ENCODE measurements at regions not wholly inside any gene's neighbourhood (a gene's known extent, or its start where the extent isn't known, plus 50 kb on each side); places are given as distances from the start of the nearest gene placed in this dataset.
A peak's percentile ranks its signal among the peaks of the same experiment; 100 is the strongest.
"Not testable (repeated sequence)": the region's sequence is repeated elsewhere in the genome, so short reads cannot be mapped to it uniquely, and the experiment has no call there.

DNA sequence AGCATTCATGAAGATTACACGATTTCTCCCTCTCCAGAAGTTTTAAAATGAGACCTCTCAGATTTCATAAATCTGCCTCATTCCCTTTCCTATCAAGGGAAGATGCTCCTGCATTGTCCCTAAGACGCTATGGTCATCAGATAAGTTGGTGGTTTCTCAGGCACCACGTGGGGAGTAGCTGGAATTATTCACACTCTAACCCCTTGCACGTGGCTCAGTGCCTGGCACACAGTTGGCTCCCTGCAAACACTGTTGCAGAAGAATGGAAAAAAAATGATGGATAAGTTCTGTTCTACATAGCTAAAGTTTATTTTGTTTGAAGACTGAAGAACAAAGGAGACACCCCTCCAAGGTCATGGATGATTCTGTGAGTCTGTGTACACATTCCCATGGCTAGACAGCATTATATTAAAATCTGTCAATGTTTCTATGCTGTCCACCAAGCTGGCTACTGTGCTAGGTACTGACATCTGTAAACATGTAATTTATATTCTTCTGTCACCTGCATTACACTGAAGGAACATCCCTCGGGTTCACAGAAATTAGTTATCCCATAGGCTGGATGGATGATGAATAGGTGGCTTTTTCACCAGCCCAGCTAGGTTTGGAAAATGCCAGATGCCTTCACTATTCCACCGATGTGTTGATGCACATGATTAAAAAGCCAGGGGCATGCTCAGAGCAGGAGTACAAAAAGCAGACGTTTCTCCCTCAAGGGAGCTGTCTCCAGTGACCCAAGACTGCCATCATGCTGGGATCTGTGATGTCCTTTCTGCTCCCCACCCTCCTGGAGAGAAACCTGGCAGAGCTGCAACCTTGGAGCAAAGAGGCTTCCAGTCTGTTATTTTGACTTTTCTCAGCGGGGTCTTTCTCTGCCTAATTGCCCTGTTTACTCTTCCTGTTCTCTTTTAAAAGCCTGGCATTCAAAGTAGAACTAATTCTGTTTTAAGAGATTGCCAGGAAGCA, 610.5 kb downstream of the UTRN start:
- no peak for ATAC-seq

DNA sequence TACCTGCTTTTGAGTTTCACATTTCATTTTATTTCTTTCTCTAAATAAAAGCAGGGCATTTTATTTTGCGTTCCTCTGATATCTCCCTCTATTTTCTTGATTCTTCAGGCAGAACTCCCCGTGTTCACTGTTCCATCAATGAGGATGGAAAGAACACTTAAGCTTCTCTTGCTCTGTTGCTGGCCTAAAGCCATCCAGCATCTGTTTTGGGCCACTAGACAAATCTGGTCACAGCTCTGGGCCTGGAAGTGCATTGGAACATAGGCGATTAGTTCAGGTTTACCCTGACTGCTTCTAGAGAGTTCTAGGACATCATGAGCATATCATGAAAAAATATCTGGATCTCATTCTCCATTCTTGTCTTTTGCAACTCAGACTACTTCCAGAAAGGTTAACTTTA, 611.2 kb downstream of the UTRN start:
- ATAC-seq, result no peak

DNA sequence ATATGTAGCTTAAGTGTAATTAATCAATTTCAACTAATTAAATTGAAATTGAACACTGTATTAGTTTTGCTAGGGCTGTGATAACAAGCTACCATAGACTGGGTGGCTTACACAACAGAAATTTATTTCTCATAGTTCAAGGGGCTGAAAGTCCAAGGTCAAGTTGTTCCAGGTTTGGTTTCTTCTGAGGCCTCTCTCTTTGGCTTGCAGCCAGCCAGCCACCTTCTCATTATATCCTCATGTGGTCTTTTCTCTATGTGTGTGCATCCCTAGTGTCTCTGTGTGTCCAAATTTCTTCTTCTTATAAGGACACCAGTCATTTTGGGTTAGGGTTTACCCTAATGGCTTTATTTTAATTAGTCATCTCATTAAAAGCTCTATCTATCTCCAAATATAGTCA, 611.7 kb downstream of the UTRN start:
- ATAC-seq, result no peak

DNA sequence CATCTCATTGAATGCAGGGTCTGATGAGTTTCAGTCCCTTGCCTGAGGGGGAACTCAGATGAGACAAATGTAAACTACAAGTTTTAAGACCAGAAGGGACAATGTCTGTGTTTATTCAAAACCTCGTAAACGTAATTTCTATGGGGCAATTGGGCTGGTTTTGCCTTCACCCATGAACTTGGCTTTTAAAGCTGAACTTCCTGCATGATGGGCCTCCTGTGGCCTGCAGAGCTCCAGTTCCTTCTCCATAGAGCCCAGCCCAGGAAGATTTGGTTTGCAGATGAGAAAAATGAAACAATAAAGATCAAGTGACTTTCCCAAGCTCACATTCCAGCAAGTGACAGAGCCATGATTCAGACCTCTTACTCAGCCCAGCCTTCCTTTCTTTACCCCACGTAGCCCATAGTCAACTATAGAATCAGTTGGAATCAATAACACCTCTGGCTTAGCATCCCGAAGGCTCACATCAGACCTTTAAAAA, 612.3 kb downstream of the UTRN start:
- ATAC-seq, result peak; percentile 70

GRCh38 chr6:144898052-144898689, 613.0 kb downstream of the UTRN start:
- ATAC-seq, result peak; percentile 32

- ATAC-seq, result no peak
Observed at GRCh38 chr6:144898741-144899140, 613.6 kb downstream of the UTRN start.

GRCh38 chr6:144899161-144899560, 614.0 kb downstream of the UTRN start:
- no peak for ATAC-seq

- no peak for ATAC-seq
Observed at GRCh38 chr6:144901412-144901811, 616.3 kb downstream of the UTRN start.

- ATAC-seq, result no peak
Observed at GRCh38 chr6:144908004-144908403, 622.9 kb downstream of the UTRN start.

- ATAC-seq, result no peak
Observed at GRCh38 chr6:144909753-144910285, 624.7 kb downstream of the UTRN start.

DNA sequence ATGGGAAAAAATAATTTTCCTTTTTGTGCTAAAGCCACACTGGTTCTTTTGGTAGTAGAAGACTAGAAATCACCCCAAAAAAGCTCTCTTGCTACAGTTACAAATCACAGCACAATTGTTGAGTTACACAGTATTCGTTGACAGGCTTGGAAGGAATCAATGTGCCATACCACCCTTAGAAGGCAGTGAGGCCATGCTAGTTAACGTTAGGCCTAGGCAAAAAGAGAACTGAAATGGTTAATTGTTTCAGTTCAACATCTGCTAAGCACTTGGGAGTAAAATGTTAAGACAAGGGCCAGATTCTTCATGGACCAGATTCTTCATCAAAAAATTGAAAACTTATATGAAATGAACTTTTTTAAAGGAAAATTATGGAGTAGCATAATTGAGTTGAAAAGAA, 626.2 kb downstream of the UTRN start:
- no peak for ATAC-seq

GRCh38 chr6:144912474-144912873, 627.3 kb downstream of the UTRN start:
- ATAC-seq, result peak; percentile 63

DNA sequence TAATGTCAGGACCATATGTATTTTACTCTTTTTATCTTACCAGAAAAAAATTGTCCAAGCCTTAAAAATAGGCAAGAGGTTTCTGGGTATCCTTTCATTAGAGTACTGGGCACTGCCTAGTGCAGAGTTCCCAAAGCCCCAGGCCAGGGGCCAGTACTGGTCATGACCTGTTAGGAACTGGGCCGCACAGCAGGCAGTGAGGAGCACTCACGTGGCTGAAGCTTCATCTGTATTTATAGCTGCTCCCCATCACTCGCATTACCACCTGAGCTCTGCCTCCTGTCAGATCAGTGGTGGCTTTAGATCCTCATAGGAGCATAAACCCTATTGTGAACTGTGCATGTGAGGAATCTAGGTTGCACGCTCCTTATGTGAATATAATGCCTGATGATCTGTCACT, 632.9 kb downstream of the UTRN start:
- no peak for ATAC-seq

DNA sequence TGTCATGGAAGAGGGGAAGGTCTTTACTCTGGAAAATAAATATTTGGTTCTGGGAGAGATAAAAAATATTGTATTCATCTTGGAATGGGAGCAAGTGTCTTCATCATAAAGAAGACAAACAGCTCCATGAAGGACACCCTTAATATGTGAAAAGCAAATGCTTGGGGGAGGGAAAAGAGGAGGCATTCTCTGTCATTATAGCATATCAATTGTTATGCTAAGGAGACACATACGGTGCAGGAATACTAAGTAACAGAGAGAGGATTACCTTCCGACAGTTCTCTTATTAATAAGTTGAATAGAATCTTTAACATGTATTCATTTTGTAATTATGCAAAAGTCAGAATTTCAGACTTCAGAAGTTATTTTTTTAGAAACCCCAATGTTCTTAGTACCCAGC, 634.4 kb downstream of the UTRN start:
- no peak for ATAC-seq

DNA sequence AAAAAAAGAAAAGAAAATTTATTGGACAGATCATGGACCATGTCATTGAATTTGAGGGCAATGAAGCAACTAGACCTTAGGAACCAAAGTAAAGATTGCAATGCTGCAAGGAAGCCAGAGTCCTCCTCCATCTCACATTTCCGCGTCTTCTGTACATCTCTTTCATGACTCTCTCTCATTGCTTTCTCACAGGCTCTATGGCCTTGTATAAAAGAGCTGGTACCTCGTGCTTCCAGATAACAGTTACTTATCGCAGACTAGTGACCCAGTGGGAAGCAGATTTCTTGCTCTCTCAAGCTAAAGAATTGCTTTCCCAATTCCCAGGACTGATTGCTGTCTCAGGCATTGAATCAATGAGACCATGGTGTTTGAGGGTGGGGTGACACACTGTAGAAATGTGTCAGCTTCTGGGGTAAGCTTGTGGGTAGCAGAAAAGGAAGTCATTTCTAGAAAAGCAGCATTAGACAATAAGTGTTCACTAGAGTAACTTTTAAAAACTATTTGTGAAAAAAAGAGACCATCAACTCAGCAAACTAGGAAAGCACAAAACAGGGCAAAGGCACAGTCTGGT, 635.3 kb downstream of the UTRN start:
- ATAC-seq, result no peak

- no peak for ATAC-seq
Observed at GRCh38 chr6:144921206-144921975, 636.3 kb downstream of the UTRN start.

DNA sequence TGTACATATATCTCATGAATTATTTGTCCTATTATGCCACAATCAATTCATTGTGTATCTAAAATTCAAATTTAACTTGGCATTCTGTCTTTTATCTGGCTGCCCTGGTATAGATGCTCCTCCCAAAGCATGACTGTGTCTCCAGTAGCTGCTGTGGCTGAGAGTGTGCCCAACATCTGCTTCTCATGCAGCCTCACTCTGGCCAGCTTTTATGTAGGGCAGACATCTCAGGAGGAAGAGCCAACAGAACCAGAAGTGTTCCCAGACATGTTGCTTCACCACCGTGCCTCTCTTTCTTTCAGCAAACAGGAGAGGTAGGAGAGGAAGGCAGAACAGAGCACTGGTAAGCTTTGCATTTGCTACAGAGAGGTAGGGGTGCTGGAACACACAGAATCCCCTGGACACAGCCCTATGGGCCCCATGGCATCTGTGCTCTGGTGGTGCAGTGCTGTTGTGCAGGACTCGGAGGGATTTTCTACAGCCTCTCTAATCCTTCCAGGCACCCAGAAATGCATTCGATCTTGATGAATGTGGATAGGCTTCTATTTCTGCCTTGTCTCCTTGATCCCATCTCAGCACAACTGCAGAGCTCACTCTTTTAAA, 637.1 kb downstream of the UTRN start:
- no peak for ATAC-seq

DNA sequence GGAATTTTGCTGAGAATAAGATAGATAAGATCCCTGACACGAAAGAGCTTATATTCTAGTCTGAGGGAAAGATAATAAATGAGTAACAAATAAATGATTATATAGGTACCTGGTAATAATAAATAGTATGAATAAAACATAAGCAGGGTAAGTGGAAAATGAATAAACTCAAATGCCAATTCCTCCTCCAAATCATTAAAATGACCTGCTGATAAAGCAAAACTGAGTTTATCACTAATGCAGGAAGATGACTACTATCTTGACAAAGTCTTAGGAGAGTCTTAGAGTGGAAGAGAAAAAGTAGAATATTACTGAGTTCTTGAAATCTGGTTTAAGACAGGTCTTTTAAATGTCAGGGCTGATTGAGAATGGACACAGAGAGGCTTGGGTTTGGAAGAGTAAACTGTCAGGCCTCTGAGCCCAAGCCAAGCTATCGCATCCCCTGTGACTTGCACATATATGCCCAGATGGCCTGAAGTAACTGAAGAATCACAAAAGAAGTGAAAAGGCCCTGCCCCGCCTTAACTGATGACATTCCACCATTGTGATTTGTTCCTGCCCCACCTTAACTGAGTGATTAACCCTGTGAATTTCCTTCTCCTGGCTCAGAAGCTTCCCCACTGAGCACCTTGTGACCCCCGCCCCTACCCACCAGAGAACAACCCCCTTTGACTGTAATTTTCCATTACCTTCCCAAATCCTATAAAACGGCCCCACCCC, 637.8 kb downstream of the UTRN start:
- not testable (repeated sequence) for ATAC-seq

DNA sequence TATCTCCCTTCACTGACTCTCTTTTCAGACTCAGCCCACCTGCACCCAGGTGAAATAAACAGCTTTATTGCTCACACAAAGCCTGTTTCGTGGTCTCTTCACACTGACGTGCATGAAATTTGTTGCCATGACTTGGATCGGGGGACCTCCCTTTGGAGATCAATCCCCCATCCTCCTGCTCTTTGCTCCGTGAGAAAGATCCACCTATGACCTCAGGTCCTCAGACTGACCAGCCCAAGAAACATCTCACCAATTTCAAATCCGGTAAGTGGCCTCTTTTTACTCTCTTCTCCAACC, 638.3 kb downstream of the UTRN start:
- not testable (repeated sequence) for ATAC-seq

GRCh38 chr6:144928847-144929246, 643.7 kb downstream of the UTRN start:
- ATAC-seq, result no peak

DNA sequence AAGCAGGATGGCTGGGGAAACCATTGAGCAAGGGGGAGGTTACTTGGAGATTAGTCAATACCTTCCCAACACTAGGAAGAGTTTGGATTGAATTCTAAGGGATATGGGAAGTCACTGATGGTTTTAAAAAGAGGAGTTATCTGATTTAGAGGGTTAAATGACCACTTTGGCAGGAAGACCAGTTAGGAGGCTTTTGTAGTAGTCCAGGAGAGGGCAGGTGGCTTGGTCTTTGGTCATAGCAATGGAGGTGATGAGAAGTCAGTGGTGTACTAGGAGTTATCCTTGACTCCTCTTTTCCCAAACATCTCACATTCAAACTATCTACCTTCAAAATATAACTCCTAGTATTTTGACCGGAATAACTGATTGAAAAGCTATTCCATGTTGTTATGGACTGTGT, 644.1 kb downstream of the UTRN start:
- ATAC-seq, result no peak
